GM10248 (cell line): ENCODE measurements at regions not wholly inside any gene's neighbourhood (a gene's known extent, or its start where the extent isn't known, plus 50 kb on each side); places are given as distances from the start of the nearest gene placed in this dataset.

Experiments used
- CTCF ChIA-PET: fragments of 300-600 bp; sonication (Branson Sonifier 250); formaldehyde crosslinking; extraction: SDS; loops from one replicate; lab custom pipeline; 2021; ENCODE audit warnings: antibody characterized with exemption; lab: Yijun Ruan, JAX
- POLR2A ChIA-PET: fragments of 350-650 bp; sonication (Branson Sonifier 250); formaldehyde crosslinking; extraction: SDS; loops from one replicate; lab custom pipeline; 2020; ENCODE audit warnings: antibody characterized with exemption; lab: Yijun Ruan, JAX
- DNase-seq: peaks from one replicate; pipeline ENCODE4 v3.0.0; 2012; ENCODE audit errors: extremely low spot score
- CTCF ChIP-seq: IDR thresholded peaks from 2 replicates; pipeline ENCODE4 v1.5.1; 2012; ENCODE audit warnings: mild to moderate bottlenecking, low read depth; ENCODE audit errors: extremely low read depth, missing control alignments, control extremely low read depth

DNA sequence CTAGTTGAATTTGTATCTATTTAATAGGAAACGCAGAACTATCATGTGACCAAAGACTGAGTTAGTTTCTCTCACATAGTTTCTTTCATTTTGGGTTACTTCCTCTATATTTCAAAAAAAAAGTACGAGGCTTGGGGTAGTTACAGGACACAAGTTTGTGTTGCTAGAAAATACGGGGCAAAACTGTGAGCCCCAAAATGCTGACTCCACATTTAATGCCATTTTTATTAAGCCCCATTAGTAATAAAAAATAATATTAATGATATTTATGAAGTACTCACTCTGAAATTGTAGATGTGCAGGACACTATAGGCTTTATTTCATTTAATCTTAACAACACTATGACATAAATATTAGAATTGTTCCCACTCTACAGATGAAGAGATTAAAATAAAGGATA, 268.6 kb downstream of the DTHD1 start:
- DNase-seq: no peak
- ChIA-PET CTCF (interaction anchor here (0.8 to 1.9 kb wide), 2 partner anchors 9 to 594 kb away, joined by 3 to 7 read pairs; no protein-coding TSS in a partner anchor), POLR2A (no interaction called here)
- no peak for TF ChIP-seq CTCF

DNA sequence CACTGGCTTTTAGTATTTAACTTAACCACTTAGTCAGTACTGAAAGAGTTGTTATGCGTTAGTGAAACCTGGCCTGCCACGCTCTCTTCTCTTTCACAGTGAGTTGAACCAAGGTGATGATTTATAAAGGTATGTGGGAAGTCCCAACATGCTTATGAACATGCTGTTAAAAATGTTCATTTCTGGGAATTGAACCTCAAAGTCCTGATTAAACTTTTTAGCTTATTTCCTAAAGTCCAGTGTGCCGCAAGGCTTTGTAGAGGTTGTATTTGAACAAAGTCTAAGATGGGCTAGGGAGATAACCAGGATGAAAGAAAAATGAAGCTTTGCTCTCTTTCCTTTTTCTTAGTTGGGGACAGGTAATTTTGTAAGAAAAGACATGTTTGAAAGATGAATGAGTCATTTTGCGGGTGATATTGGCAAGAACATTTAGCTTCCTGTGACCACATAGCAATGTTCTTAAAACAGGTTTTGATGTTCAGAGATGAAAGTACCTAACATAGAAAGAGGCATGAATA, 270.3 kb downstream of the DTHD1 start:
- ChIA-PET CTCF (interaction anchor here (1.0 to 1.8 kb wide), 2 partner anchors 13 to 20 kb away, joined by 3 to 4 read pairs; no protein-coding TSS in a partner anchor), POLR2A (no interaction called here)
- DNase-seq: no peak
- TF ChIP-seq CTCF: no peak

GRCh38 chr4:36553029-36553428, 271.6 kb downstream of the DTHD1 start:
- POLR2A ChIA-PET: no interaction called here
- no peak for TF ChIP-seq CTCF
- CTCF ChIA-PET: interaction anchor here (0.9 kb wide), 1 partner anchor 17 kb away, joined by 4 read pairs; no protein-coding TSS in a partner anchor
- DNase-seq: no peak

DNA sequence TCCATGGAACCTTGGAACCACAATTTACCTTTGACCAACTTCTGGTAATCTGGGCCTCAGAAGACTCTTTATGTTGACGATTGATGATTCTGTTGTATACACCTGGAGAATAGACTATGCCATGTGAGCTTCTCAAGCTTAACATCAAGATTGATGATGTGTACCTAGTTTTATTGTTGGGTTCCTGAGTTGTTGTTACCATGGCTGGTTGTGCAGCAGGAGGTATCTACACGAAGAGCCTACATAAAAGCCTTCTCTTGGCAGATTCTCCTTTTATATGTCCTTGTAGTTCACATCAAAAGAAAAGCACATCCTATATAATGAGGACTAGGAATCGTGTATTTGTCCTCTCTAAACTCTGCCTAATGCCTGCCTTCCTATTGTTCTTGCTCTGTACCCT, 272.0 kb downstream of the DTHD1 start:
- ChIA-PET POLR2A (no interaction called here), CTCF (interaction anchor here (0.9 kb wide), 1 partner anchor 17 kb away, joined by 4 read pairs; no protein-coding TSS in a partner anchor)
- TF ChIP-seq CTCF: no peak
- no peak for DNase-seq

GRCh38 chr4:36556984-36557383, 275.6 kb downstream of the DTHD1 start:
- no peak for DNase-seq
- CTCF ChIA-PET: no interaction called here
- POLR2A ChIA-PET: no interaction called here
- TF ChIP-seq CTCF: no peak

DNA sequence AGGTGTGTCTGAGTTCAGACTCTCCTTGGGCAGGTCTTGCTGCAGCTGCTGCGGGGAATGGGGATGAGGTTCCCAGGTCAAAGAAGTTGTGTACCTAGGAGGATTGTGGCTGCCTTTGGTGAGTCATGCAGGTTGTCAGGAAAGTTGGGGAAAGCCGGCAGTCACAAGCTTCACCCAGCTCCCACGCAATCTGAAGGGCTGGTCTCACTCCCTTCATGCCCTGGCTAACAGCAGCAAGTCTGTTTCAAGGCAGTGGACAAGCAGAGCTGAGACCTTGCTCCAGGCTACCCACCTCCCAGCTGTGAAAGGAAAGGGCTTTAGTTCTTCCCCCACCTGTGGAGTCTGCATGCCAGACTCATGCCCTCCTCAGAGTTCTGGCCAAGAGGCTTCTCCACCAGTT, 287.2 kb downstream of the DTHD1 start:
- ChIA-PET POLR2A (no interaction called here), CTCF (interaction anchor here (1.2 to 1.4 kb wide), 2 partner anchors 9 to 10 kb away, joined by 4 read pairs; no protein-coding TSS in a partner anchor)
- TF ChIP-seq CTCF: no peak
- no peak for DNase-seq
